Right ventricle myocardium inferior (tissue), 1 donor: ENCODE measurements at regions not wholly inside any gene's neighbourhood (a gene's known extent, or its start where the extent isn't known, plus 50 kb on each side); places are given as distances from the start of the nearest gene placed in this dataset.
"Not testable (repeated sequence)": the region's sequence is repeated elsewhere in the genome, so short reads cannot be mapped to it uniquely, and the experiment has no call there.

ENCODE experiments used
- ATAC-seq: fragments of 200-7000 bp; cut with Tn5 transposase; one replicate; pipeline ENCODE4 v1.9.1; 2020; ENCODE audit warnings: mild to moderate bottlenecking, moderate library complexity
- DNase-seq: peaks from one replicate; pipeline ENCODE4 v3.0.0; 2021; ENCODE audit errors: missing footprints
- intact Hi-C: fragments of 100-400 bp; cut with DNase I; formaldehyde crosslinking; loops from one replicate; pipeline ENCODE4 v1.11.0; 2022
- donor health status: DM: no; HTN: yes; CAD: no; lungs with severe emphysema.

DNA sequence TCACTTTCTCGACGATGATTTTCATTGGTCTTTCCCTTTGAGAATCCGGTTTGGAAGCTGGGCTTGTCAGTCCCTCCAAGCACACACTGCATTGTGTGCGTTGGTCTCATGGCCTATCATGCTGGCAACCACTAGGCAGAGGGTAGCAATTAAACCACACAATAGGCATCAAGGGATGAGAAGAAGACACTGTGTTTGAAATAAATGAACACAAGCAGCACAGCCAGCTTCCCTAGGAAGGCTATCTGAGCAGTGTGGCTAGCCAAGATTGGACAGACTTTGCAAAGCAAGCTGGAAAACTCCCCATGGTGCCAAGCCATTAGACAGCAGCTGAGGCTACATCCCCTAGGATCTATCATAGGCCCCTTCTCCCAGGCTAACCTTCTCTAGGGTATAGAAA is 288.7 kb downstream of the NUF2 start:
- DNase-seq (no peak), ATAC-seq (no peak)
- intact Hi-C loops, result no loop called here

DNA sequence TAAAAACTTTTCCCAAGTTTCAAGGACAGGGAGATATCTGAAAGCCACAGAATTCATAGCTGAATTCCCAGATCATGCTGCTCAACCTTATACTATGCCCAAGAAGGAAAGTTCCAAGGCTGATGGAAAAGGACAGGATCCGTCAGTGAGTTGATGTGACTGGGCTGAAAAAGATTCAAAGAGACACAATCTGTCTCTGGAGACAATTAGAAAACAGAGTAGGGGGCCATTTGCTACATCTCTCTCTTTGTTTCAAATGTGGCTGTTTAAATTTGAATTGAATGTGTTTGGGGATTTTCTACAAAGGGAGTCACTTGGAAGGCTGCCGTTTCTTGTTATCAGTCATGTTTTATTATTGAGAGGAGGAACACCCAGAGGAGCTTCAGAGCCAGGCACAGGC is 292.6 kb downstream of the NUF2 start:
- intact Hi-C loops, result no loop called here
- ATAC-seq (no peak), DNase-seq (no peak)

DNA sequence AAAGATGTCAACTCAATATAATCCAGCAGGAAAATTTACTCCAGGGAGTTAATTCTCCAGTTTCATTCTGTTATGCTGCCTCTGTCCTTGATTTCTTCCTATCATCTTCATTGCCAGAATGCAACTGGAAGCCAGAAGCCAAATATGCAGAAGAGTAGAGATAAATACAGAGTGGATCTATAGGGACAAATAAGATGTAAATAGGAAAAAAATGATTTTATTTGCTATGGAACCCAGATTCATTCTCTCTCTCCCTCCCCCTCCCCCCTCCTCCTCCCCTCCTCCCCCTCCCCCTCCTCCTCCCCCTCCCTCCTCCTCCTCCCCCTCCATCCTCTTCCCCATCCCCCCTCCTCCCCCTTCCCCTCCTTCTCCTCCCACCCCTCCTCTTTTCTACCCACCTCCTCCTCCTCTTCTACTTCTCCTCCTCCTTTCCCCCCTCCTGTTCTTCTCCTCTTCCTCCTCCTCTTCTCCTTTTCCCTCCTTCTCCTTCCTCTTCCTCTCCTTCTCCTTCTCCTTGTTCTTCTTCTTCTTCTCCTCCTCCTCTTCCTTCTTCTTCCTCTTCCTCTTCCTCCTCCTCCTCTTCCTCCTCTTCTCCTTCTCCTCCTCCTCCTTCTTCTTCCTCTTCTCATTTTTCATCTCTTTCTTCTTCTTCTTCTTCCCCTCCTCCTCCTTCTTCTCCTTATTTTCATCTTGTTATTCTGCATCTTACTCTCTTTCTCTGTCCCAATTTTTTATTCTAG is 306.4 kb downstream of the NUF2 start:
- ATAC-seq, result no peak
- no peak for DNase-seq
- intact Hi-C loops, result no loop called here

DNA sequence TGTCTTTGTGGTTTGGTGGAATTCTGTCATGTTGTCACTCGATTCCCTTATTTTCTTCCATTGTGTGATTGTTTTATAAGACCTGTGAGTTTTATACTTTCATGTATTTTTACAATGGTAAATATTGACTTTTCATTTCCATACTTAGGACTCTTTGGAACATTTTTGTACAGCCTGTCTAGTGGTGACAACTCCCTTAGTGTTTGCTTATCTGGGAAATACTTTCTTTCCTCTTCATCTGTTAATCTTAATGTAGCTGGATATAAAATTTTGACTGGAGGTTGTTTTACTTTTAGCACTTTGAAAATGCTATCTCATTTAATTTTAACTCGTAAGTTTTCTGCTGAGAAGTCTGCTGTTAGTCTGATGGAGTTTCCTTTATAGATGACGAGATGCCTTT is 310.5 kb downstream of the NUF2 start:
- ATAC-seq (no peak), DNase-seq (no peak)
- intact Hi-C loops, result no loop called here

DNA sequence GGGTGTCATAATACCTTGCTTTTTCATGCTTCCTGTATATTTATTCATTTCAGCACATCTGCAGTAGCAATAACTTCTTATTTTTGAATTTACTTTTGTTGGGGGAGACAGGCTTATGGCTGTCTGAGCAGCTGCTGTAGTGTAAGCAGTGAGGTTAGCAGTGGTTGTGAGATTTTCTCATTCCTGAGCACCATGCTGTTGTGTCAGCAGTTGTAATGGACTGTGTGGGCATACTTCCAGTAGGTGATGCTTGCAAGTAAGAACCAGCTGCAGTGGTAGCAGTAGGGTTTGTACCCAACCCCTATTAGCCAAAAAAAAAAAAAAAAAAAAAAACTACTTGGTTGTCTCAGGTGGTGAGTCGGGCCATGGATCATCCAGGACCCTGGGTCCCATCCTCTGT is 311.6 kb downstream of the NUF2 start:
- intact Hi-C loops, result no loop called here
- DNase-seq (no peak), ATAC-seq (no peak)

DNA sequence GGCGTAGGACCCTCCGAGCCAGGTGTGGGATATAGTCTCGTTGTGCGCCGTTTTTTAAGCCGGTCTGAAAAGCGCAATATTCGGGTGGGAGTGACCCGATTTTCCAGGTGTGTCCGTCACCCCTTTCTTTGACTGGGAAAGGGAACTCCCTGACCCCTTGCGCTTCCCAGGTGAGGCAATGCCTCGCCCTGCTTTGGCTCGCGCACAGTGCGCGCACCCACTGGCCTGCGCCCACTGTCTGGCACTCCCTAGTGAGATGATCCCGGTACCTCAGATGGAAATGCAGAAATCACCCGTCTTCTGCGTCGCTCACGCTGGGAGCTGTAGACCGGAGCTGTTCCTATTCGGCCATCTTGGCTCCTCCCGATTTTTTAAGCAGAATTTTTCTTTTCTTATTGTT is 323.9 kb downstream of the NUF2 start:
- DNase-seq, ATAC-seq, intact Hi-C loops: not testable (repeated sequence)

DNA sequence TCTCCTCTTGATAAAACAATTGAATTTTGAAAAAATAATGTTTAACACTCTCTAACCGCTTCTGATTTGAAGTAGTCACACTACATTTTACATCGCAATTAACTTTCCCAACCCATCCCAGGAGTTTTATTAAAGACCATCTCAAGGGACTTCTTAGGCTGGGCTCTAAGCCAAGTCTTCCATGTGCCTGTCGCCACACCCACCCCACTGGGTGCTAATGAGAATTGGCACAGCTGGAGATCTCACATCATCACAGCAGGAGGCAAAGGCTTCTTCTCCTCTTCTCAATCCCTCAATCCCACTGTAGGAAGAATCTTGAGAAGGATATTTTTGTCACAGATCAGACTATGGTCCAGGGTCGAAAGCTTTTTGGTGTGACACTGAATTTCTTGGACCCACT is 328.9 kb downstream of the NUF2 start:
- DNase-seq (no peak), ATAC-seq (peak; percentile 44)

DNA sequence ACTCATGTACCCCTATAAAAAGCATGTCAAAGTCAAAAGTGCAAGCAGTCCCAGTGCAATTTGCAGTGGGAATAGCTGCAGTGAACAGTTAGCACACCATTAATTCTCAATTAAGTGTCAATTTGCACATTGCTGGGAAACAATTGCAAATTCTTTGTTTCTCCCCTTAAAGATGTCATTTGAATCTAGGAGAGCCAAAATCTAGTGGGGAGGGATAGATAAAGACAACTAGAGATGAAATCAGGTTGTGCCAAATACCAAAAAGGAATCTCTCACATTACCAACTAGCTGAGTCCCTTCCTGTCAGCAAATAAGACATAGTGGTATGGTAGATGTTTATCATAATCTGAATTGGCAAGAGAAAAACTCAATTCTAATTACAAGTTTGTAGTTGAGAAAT is 330.7 kb downstream of the NUF2 start:
- DNase-seq, result no peak

More for the DNA sequence above, 328.9 kb downstream of the NUF2 start:
- intact Hi-C loops, result no loop called here

DNA sequence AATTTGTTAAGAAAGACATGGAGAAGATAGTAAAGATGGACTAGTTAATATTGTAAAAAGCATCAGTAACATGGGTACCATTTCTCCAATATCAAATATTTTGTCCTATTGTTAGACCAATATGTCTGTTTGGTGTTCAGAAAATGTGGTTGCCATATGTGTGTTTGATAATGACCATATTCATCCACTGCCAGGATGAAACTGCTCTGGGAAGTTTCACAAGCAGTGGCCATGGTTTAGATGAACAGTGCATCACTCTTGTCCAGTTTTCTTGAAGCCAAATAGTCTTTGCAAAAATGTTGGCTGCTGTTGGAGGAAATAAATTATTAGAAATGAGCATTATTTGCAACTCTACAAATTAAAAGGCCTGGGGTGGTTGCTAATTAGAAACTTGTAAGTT is 333.8 kb downstream of the NUF2 start:
- DNase-seq, result no peak
- intact Hi-C loops, result no loop called here
- peak; percentile 66 for ATAC-seq

More for the DNA sequence above, 330.7 kb downstream of the NUF2 start:
- ATAC-seq, result no peak
- intact Hi-C loops, result no loop called here

DNA sequence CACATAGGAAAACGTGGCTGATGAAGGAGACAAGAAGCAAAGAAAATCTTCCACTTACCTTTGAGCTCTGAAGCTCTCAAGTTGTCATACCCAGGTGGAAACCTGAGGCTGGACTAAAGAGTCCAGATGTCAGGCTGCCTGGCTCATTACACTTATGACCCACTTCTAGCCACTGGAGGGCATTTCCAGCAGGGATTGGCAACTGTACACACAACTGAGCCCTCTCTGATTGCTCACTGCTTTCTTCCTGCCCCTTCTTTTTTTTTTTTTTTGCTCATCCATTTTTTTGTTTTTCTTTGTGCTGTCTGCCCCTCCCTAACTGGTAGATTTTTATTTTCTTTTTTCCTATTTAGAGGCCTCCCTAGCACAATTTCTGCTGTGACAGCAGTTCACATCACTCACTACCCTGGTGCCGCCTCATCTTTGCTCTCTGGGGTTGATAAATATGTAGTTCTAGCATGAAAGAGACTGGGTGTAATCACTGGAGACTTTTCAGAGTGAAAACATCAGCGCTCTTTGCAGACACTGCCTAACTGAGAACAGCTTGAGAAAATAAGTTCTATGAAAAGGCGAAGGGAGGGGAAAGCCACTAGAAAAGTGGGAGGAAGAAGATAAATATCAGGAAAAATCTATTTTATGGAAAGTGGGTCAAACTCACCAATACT is 334.5 kb downstream of the NUF2 start:
- intact Hi-C loops, result no loop called here
- ATAC-seq, result peak; percentile 68
- DNase-seq, result no peak

DNA sequence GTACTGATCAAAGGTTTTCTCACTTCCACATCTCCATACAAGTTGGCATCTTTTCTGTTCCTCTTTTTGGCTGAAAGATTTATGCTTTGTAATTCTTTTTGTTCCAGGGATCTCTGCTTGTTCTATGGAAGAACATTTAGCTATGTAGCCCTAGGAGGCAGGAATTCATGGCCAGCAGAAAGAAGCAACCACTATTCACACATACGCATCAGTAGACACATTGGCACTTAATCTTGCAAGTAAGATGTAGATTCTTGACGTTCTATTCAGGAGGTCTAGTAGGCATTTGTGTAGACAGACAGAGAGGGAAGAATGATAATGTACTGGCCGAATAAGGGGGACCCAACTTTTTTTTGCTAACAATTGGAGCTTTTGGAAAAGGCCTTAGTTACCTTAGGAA is 336.0 kb downstream of the NUF2 start:
- ATAC-seq (no peak), DNase-seq (no peak)
- intact Hi-C loops, result no loop called here

DNA sequence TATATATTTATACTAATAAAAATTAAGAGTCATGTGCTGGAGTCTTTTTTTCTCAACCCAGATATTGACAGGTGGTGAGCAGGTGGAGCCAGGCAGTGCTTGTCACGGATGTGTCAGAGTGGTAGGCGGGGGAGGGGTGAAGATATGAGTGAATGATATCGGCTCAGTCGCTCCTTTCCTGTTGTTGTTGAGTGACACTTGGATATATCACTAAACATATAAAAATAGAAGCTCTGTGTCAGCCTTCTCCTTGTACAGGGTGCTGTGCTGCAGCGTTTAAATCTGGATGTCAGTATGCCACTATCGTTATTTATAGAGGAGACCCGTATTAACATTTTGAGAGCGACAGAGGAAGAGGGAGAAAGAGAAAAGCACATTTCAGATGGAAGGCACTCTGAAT is 339.6 kb downstream of the NUF2 start:
- DNase-seq (no peak), ATAC-seq (no peak)
- intact Hi-C loops, result no loop called here

DNA sequence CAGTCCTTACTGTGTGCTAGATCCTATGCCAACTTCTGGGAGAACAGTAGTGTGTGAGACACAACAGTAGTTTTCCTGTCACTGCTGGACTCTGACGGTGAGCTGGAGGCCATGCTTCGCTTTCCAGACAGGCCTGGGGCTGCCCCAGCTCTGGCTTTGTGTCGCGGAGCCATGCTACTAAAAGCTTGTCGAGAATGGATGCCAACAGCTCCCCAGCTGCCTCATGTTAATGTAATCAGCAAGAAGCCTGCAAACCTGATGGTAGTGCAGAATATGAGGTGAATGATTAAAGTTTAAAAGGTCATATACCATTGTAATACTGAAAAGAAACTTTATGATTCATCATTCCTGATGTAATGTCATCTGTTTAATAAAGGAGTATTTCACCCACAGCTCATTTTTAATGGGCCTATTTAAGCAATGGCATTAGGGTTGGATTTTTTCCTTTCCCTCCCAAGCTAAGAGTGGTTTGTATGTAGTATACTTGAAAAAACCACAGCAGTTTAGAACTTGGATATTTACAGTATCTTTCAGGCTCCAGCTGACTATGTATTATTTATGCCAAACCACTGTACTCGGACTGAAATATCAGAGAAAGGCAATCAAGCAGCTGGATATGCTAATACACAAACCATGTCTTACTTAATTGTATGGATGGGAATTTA is 343.0 kb downstream of the NUF2 start:
- DNase-seq, result no peak

DNA sequence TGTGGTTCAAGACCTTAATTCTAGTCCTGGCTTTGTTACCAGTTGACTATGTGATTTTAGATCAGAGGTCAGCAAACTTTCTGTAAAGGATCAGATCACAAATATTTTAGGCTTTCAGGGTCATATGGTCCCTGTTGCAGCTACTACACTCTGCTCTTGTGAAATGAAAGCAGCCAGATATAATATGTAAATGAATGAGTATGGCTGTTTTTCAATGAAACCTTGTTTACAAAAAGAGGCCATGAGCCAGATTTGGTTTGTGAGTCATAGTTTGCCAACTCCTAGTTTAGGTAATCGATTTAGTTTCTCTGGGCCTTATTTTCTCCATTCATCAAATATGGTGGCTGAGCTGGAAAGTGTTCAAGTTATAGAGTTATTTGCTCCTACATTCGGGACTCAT is 346.7 kb downstream of the NUF2 start:
- intact Hi-C loops, result no loop called here
- ATAC-seq (no peak), DNase-seq (no peak)

More for the DNA sequence above, 343.0 kb downstream of the NUF2 start:
- intact Hi-C loops, result no loop called here
- ATAC-seq, result no peak

DNA sequence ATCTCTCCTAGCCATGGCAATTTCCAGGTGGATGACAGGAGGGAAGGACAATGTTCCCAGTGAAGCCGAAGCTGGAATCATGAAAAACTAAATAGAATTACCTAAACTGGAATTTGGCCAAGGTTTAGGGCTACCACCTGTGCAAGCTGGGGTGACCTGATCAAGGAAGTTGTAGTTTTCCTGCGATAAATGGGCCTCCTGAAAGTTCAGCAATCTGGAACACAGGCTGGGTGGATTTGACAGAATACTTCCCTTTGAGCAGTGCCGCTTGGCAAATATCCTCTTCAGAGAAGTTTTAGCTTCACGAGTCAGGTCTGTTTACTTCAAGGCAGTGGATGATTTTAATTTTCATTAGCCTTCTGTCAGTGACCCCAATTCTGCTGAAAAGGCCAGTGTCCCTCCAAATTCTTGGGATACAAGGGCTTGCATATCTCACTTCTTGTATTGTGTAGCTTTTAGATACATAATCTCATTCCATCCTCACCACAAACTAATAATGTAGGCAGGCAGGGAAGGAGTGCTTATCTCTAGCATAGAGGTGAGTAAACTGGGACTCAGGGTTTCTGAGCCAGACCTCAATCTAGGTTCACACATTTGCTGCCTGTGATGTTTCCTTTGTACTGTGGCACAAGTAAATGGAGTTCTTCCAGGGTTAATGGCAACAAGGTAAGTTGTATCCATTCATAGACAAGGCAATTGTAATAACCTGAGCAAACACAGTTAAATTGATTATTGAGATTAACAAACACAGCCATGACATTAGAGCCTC is 349.4 kb downstream of the NUF2 start:
- DNase-seq (no peak), ATAC-seq (no peak)
- intact Hi-C loops, result no loop called here

DNA sequence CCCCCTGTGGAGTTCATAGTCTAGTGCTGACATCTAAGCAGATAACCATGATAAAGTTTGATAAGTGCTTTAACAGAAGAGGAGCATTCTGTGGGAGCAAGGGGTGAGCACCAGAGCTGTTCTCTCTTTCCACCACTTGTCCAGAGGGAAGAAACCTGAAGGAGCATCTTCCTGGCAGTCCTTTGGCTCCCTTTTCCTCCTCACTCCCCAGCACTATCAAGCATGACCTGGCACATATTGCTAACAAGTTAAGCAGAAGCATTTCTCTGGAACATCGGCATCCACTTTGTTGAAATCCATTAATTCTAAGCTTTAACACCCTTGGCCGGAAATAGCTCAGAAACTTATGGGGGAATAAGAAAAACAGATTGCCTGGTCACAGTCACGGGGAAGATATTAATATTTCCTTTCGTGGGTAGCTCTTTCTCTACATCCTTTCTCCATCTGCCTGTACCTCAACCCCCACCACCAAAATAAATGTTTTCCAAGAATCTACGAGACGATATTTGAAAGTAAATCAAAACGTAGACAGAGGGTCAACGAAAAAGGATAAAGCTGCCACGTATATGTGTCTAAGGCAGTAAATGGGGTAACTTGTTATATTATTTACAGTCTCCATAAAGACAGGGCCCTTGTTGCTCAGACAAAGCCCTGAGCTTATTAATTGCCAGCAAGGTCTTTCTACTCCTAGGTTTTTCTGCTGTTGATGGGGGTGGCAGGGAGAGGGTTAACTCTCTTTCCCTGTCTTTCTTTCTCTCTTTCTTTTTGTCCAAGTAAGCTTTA is 351.4 kb downstream of the NUF2 start:
- ATAC-seq, result no peak
- no peak for DNase-seq

DNA sequence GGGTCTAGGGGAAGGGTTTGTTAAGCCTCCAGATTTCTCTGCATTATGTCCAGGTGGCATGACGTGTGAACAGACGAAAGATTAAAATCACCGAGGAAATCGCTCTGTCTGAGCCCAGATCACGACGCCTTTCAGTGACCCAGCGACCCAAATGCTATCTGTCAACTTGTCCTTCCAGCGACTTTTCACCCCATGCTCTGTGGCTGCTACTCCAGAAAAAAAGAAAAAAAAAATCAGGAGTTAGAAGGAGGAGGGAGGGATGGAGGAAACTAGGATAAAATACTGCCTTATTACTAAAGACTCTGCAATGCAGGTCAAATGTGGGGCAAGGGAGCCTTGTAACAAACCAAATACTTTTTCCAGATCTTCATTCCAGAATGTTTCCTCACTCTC is 352.0 kb downstream of the NUF2 start:
- intact Hi-C loops, result no loop called here
- no peak for DNase-seq
- ATAC-seq, result peak; percentile 52

More for the DNA sequence above, 351.4 kb downstream of the NUF2 start:
- intact Hi-C loops, result no loop called here

DNA sequence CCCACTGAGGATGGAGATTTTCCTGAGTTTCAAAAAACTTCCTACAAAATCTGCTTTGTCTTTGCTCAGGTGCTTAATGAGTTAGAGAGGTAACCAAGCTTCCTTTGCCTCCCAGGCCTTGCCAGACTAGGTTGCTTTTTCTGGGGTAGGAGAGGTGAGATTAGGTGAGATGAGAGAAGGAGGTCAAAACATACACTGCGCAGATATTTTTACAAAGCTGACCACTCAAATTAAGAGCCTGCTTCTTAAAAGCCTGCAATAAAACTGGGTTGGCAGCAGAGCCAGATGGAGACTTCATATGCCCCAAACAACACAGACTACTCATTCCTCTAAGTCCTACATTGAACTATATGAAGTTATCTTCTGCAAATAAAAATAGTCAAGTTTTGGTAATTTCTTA is 352.5 kb downstream of the NUF2 start:
- intact Hi-C loops, result no loop called here
- ATAC-seq, result no peak

DNA sequence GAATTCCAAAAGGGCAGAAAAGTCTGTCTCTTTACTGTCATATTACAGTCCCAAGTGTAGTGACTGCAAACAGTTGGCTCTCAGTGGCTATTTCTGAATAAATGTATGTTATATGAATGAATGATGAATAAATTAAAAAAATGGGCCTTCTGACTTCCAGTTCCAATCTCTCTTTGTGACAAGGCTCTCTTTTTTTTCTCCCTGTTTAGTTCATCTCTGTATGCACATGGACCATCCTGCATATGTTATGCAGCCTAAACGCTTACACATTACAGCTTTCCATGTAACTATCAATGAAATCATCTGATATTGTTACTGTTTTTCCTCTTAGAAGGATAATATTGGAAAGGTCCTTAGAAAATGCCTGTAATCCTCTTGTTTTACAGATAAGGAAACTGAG is 363.0 kb downstream of the NUF2 start:
- intact Hi-C loops, result no loop called here
- ATAC-seq, result no peak

More for the DNA sequence above, 352.5 kb downstream of the NUF2 start:
- DNase-seq, result no peak

More for the DNA sequence above, 363.0 kb downstream of the NUF2 start:
- no peak for DNase-seq
